Neural progenitor cell (in vitro differentiated cells): ENCODE measurements at regions not wholly inside any gene's neighbourhood (a gene's known extent, or its start where the extent isn't known, plus 50 kb on each side); places are given as distances from the start of the nearest gene placed in this dataset.
"Not testable (repeated sequence)": the region's sequence is repeated elsewhere in the genome, so short reads cannot be mapped to it uniquely, and the experiment has no call there.

Source experiments
- DNase-seq: peaks from one replicate; pipeline ENCODE4 v3.0.0-alpha.2; 2016; ENCODE audit warnings: low spot score
- H2AFZ ChIP-seq: fragments of 200-600 bp; sonication (generic); replicated peaks from 2 replicates; pipeline ENCODE4 v1.6.1; 2016; ENCODE audit warnings: antibody characterized with exemption
- H3F3A ChIP-seq: fragments of 200-600 bp; sonication (generic); 2 replicates; pipeline ENCODE4 v1.6.1; 2016; ENCODE audit warnings: antibody characterized with exemption, low read depth
- H3K27ac ChIP-seq: fragments of 200-600 bp; sonication (generic); 2 replicates; pipeline ENCODE4 v1.5.1; 2016; ENCODE audit warnings: mild to moderate bottlenecking
- H3K27me3 ChIP-seq: fragments of 200-600 bp; sonication (generic); 2 replicates; pipeline ENCODE4 v1.6.1; 2016; ENCODE audit warnings: mild to moderate bottlenecking, moderate library complexity
- H3K36me3 ChIP-seq: fragments of 200-600 bp; sonication (generic); 2 replicates; pipeline ENCODE4 v1.5.1; 2016
- H3K4me1 ChIP-seq: fragments of 200-600 bp; sonication (generic); 2 replicates; pipeline ENCODE4 v1.6.1; 2016; ENCODE audit warnings: mixed run types
- H3K4me2 ChIP-seq: fragments of 200-600 bp; sonication (generic); 2 replicates; pipeline ENCODE4 v1.6.1; 2016
- H3K4me3 ChIP-seq: fragments of 200-600 bp; sonication (generic); 2 replicates; pipeline ENCODE4 v1.5.1; 2016
- H3K79me2 ChIP-seq: fragments of 200-600 bp; sonication (generic); 2 replicates; pipeline ENCODE4 v1.6.1; 2016; ENCODE audit warnings: low read depth
- H3K9ac ChIP-seq: fragments of 200-600 bp; sonication (generic); 2 replicates; pipeline ENCODE4 v1.6.1; 2016
- H3K9me3 ChIP-seq: fragments of 200-600 bp; sonication (generic); 2 replicates; pipeline ENCODE4 v1.5.1; 2016; ENCODE audit warnings: low read depth
- H4K20me1 ChIP-seq: fragments of 200-600 bp; sonication (generic); 2 replicates; pipeline ENCODE4 v1.6.1; 2016; ENCODE audit warnings: low read depth
- H3K27ac Mint-ChIP-seq: 3 replicates; pipeline ENCODE4 v1.8.0; 2021; ENCODE audit warnings: mixed read lengths
- H3K27me3 Mint-ChIP-seq: 2 replicates; pipeline ENCODE4 v1.8.0; 2022; ENCODE audit warnings: low read depth, mild to moderate bottlenecking, inconsistent platforms, moderate library complexity, mixed read lengths; ENCODE audit not compliant: insufficient read depth
- H3K36me3 Mint-ChIP-seq: 3 replicates; pipeline ENCODE4 v1.8.0; 2021; ENCODE audit warnings: mixed read lengths
- H3K4me1 Mint-ChIP-seq: 3 replicates; pipeline ENCODE4 v1.8.0; 2021; ENCODE audit warnings: mixed read lengths
- H3K4me3 Mint-ChIP-seq: 3 replicates; pipeline ENCODE4 v1.8.0; 2021; ENCODE audit warnings: mild to moderate bottlenecking, moderate library complexity, mixed read lengths
- H3K9me3 Mint-ChIP-seq: 3 replicates; pipeline ENCODE4 v1.8.0; 2020; ENCODE audit warnings: mixed read lengths
- CTCF ChIP-seq: fragments of 200-600 bp; sonication (generic); IDR thresholded peaks from 2 replicates; pipeline ENCODE4 v1.5.1; 2017; ENCODE audit warnings: antibody characterized with exemption, mild to moderate bottlenecking
- EZH2 ChIP-seq: fragments of 200-600 bp; sonication (generic); IDR thresholded peaks from 2 replicates; pipeline ENCODE4 v1.6.1; 2017; ENCODE audit warnings: antibody characterized with exemption, mild to moderate bottlenecking, moderate library complexity
- EZH2phosphoT487 ChIP-seq: fragments of 200-600 bp; sonication (generic); IDR thresholded peaks from 2 replicates; pipeline ENCODE4 v1.6.1; 2017; ENCODE audit warnings: antibody characterized with exemption

GRCh38 chr14:28830115-28830534, 63.5 kb downstream of the FOXG1 start:
- Histone ChIP-seq H3F3A (no peaks in the 10 kb centered on the region), H3K4me1 (no peaks in the 10 kb centered on the region), H3K27ac (no peak overlapping the region), H3K36me3 (no peaks in the 10 kb centered on the region), H3K4me3 (no peak overlapping the region), H2AFZ (no peak overlapping the region), H4K20me1 (no peaks in the 10 kb centered on the region), H3K27me3 (no peaks in the 10 kb centered on the region), H3K4me2 (no peak overlapping the region), H3K9ac (no peak overlapping the region), H3K79me2 (no peaks in the 10 kb centered on the region), H3K9me3 (peaks cover 9% of the 10 kb centered on the region)
- no peak overlapping the region for H3K4me3 Mint-ChIP-seq
- no peak overlapping the region for H3K27ac Mint-ChIP-seq
- peaks cover 6% of the 10 kb centered on the region for H3K9me3 Mint-ChIP-seq
- DNase-seq, result no peak
- peaks cover 8% of the 10 kb centered on the region for H3K4me1 Mint-ChIP-seq
- TF ChIP-seq CTCF (no peak), EZH2phosphoT487 (no peak), EZH2 (no peak)
- no peaks in the 10 kb centered on the region for H3K36me3 Mint-ChIP-seq
- H3K27me3 Mint-ChIP-seq, result no peaks in the 10 kb centered on the region

- no peak for DNase-seq
- H3K79me2 ChIP-seq, result no peaks in the 10 kb centered on the region
- TF ChIP-seq CTCF, result no peak
- no peak for TF ChIP-seq EZH2phosphoT487
- TF ChIP-seq EZH2, result no peak
- Mint-ChIP-seq H3K4me3 (no peak overlapping the region), H3K4me1 (peaks cover 8% of the 10 kb centered on the region), H3K27ac (no peak overlapping the region), H3K9me3 (peaks cover 6% of the 10 kb centered on the region), H3K27me3 (no peaks in the 10 kb centered on the region), H3K36me3 (no peaks in the 10 kb centered on the region)
- peaks cover 9% of the 10 kb centered on the region for H3K9me3 ChIP-seq
- no peak overlapping the region for H3K4me2 ChIP-seq
- H3K27ac ChIP-seq, result no peak overlapping the region
- H3K4me3 ChIP-seq, result no peak overlapping the region
- no peak overlapping the region for H3K9ac ChIP-seq
- H3K27me3 ChIP-seq, result no peaks in the 10 kb centered on the region
- H3K36me3 ChIP-seq, result no peaks in the 10 kb centered on the region
- H4K20me1 ChIP-seq, result no peaks in the 10 kb centered on the region
- H3K4me1 ChIP-seq, result no peaks in the 10 kb centered on the region
- no peak overlapping the region for H2AFZ ChIP-seq
- no peaks in the 10 kb centered on the region for H3F3A ChIP-seq
Observed at GRCh38 chr14:28831126-28831525, 64.5 kb downstream of the FOXG1 start.

- not testable (repeated sequence) for H3K27ac Mint-ChIP-seq, H2AFZ ChIP-seq, H3K27me3 ChIP-seq, H3K4me2 ChIP-seq, H3K36me3 ChIP-seq, H3K4me3 Mint-ChIP-seq, H3K36me3 Mint-ChIP-seq, H3K27me3 Mint-ChIP-seq, H3K4me3 ChIP-seq, H3K79me2 ChIP-seq, H3K9ac ChIP-seq, DNase-seq, H3K4me1 ChIP-seq, H3K27ac ChIP-seq, H4K20me1 ChIP-seq, H3K9me3 ChIP-seq, H3F3A ChIP-seq, H3K4me1 Mint-ChIP-seq
- peaks cover 16% of the 10 kb centered on the region for H3K9me3 Mint-ChIP-seq
Observed at GRCh38 chr14:28842569-28842968, 76.0 kb downstream of the FOXG1 start.

GRCh38 chr14:28867571-28867970, 101.0 kb downstream of the FOXG1 start:
- Histone ChIP-seq H3K36me3 (no peaks in the 10 kb centered on the region), H3F3A (no peaks in the 10 kb centered on the region), H3K4me3 (no peak overlapping the region), H3K79me2 (no peaks in the 10 kb centered on the region), H3K27ac (no peak overlapping the region), H2AFZ (no peak overlapping the region), H4K20me1 (no peaks in the 10 kb centered on the region), H3K4me1 (no peaks in the 10 kb centered on the region), H3K27me3 (no peaks in the 10 kb centered on the region), H3K9me3 (no peaks in the 10 kb centered on the region), H3K4me2 (no peak overlapping the region), H3K9ac (no peak overlapping the region)
- H3K36me3 Mint-ChIP-seq, result no peaks in the 10 kb centered on the region
- no peaks in the 10 kb centered on the region for H3K4me1 Mint-ChIP-seq
- TF ChIP-seq EZH2phosphoT487 (no peak), EZH2 (no peak), CTCF (no peak)
- no peak for DNase-seq
- H3K4me3 Mint-ChIP-seq, result no peak overlapping the region
- H3K9me3 Mint-ChIP-seq, result peaks cover 2% of the 10 kb centered on the region
- H3K27me3 Mint-ChIP-seq, result no peaks in the 10 kb centered on the region
- H3K27ac Mint-ChIP-seq, result no peak overlapping the region
